ENCODE measurements at regions not wholly inside any gene's neighbourhood (a gene's known extent, or its start where the extent isn't known, plus 50 kb on each side); places are given as distances from the start of the nearest gene placed in this dataset.

- no peaks in the 10 kb centered on the region for H3F3A ChIP-seq (ENCODE audit: insufficient read depth, low read depth)
- H3K4me2 ChIP-seq, result no peak overlapping the region
- no peaks in the 10 kb centered on the region for H3K36me3 ChIP-seq (ENCODE audit: low read depth)
- H3K27me3 ChIP-seq (ENCODE audit: insufficient read depth, low read depth), result no peaks in the 10 kb centered on the region
- TF ChIP-seq CTCF (conservative IDR thresholded peaks at IDR 0.05), result no peak
- no peak for TF ChIP-seq EZH2 (IDR thresholded peaks at IDR 0.05; ENCODE audit: low read depth)
- BruUV-seq (replicated peaks), result no TSS peak
- H3K4me3 ChIP-seq, result no peak overlapping the region
- H3K4me1 ChIP-seq (replicated peaks; ENCODE audit: insufficient read depth), result peaks cover 6% of the 10 kb centered on the region; the same call in 1 of the 2 replicates
- no peaks in the 10 kb centered on the region for H3K79me2 ChIP-seq (ENCODE audit: low read depth)
- CTCF ChIA-PET, result no interaction called here
- no peaks in the 10 kb centered on the region for H3K9me2 ChIP-seq (ENCODE audit: insufficient read depth)
- POLR2A ChIA-PET (ENCODE audit: unreplicated experiment), result no interaction called here
- no peaks in the 10 kb centered on the region for H4K20me1 ChIP-seq (ENCODE audit: insufficient read depth)
- peaks cover 5% of the 10 kb centered on the region; the same call in 1 of the 2 replicates for H3K9me3 ChIP-seq (ENCODE audit: insufficient read depth, low read depth)
- intact Hi-C loops (cut with micrococcal nuclease; ENCODE audit: unreplicated experiment), result no loop called here
- peak; percentile 9 to 36 for DNase-seq
- H2AFZ ChIP-seq, result no peak overlapping the region
- 0 out of 2 replicates have a peak overlapping the region, but pooled peaks have one; percentile 31 for H3K27ac ChIP-seq
These were observed 364.1 kb upstream of the KITLG start for GRCh38 chr12:88944397-88944796.

- Histone ChIP-seq H3K4me2 (no peak overlapping the region), H3K27me3 (ENCODE audit: insufficient read depth, low read depth) (no peaks in the 10 kb centered on the region), H3K4me1 (replicated peaks; ENCODE audit: insufficient read depth) (peaks cover 6% of the 10 kb centered on the region; the same call in 1 of the 2 replicates), H3K27ac (no peak overlapping the region), H3K9me3 (ENCODE audit: insufficient read depth, low read depth) (peaks cover 5% of the 10 kb centered on the region; the same call in 1 of the 2 replicates), H3K4me3 (no peak overlapping the region), H3K36me3 (ENCODE audit: low read depth) (no peaks in the 10 kb centered on the region), H3F3A (ENCODE audit: insufficient read depth, low read depth) (no peaks in the 10 kb centered on the region), H2AFZ (no peak overlapping the region), H3K9me2 (ENCODE audit: insufficient read depth) (no peaks in the 10 kb centered on the region), H4K20me1 (ENCODE audit: insufficient read depth) (no peaks in the 10 kb centered on the region), H3K79me2 (ENCODE audit: low read depth) (no peaks in the 10 kb centered on the region)
- BruUV-seq (replicated peaks), result no TSS peak
- CTCF ChIA-PET, result no interaction called here
- intact Hi-C loops (cut with micrococcal nuclease; ENCODE audit: unreplicated experiment), result no loop called here
- no peak for TF ChIP-seq EZH2 (IDR thresholded peaks at IDR 0.05; ENCODE audit: low read depth)
- no peak for TF ChIP-seq CTCF (conservative IDR thresholded peaks at IDR 0.05)
- POLR2A ChIA-PET (ENCODE audit: unreplicated experiment), result no interaction called here
- DNase-seq, result no peak
These were observed 360.6 kb upstream of the KITLG start for GRCh38 chr12:88940854-88941253.

- no peak overlapping the region for H3K27ac ChIP-seq
- POLR2A ChIA-PET (ENCODE audit: unreplicated experiment), result no interaction called here
- H3K4me1 ChIP-seq (replicated peaks; ENCODE audit: insufficient read depth), result 0 out of 2 replicates have a peak, but pooled peaks cover 3% of the 10 kb centered on the region
- H3K9me3 ChIP-seq (ENCODE audit: insufficient read depth, low read depth), result peaks cover 3% of the 10 kb centered on the region
- no peaks in the 10 kb centered on the region for H3K9me2 ChIP-seq (ENCODE audit: insufficient read depth)
- no peak for DNase-seq
- no peaks in the 10 kb centered on the region for H3K79me2 ChIP-seq (ENCODE audit: low read depth)
- no peaks in the 10 kb centered on the region for H4K20me1 ChIP-seq (ENCODE audit: insufficient read depth)
- H3K36me3 ChIP-seq (ENCODE audit: low read depth), result no peaks in the 10 kb centered on the region
- no peak overlapping the region for H3K4me2 ChIP-seq
- CTCF ChIA-PET, result no interaction called here
- H3F3A ChIP-seq (ENCODE audit: insufficient read depth, low read depth), result no peaks in the 10 kb centered on the region
- no peak overlapping the region; the same call in 1 of the 2 replicates for H2AFZ ChIP-seq
- TF ChIP-seq CTCF (conservative IDR thresholded peaks at IDR 0.05), result no peak
- no peak for TF ChIP-seq EZH2 (IDR thresholded peaks at IDR 0.05; ENCODE audit: low read depth)
- intact Hi-C loops (cut with micrococcal nuclease; ENCODE audit: unreplicated experiment), result no loop called here
- no TSS peak for BruUV-seq (replicated peaks)
- H3K27me3 ChIP-seq (ENCODE audit: insufficient read depth, low read depth), result no peaks in the 10 kb centered on the region
- no peak overlapping the region for H3K4me3 ChIP-seq
These were observed 355.6 kb upstream of the KITLG start for GRCh38 chr12:88935856-88936255.
